ENCODE measurements at regions not wholly inside any gene's neighbourhood (a gene's known extent, or its start where the extent isn't known, plus 50 kb on each side); places are given as distances from the start of the nearest gene placed in this dataset.

GRCh38 chr3:5304789-5305683, 117.5 kb downstream of the EDEM1 start:
- DNase-seq, result no peak

- DNase-seq, result no peak
Measured at GRCh38 chr3:5305684-5305989, 118.1 kb downstream of the EDEM1 start.

GRCh38 chr3:5309171-5309570, 121.7 kb downstream of the EDEM1 start:
- no peak for DNase-seq

- no peak for DNase-seq
Measured at GRCh38 chr3:5309602-5310001, 122.1 kb downstream of the EDEM1 start.

GRCh38 chr3:5310509-5310908, 123.0 kb downstream of the EDEM1 start:
- no peak for DNase-seq

- DNase-seq, result no peak
Measured at GRCh38 chr3:5312290-5312689, 124.8 kb downstream of the EDEM1 start.

- no peak for DNase-seq
Measured at GRCh38 chr3:5314897-5315296, 127.4 kb downstream of the EDEM1 start.

- DNase-seq, result no peak
Measured at GRCh38 chr3:5317557-5317956, 130.1 kb downstream of the EDEM1 start.

GRCh38 chr3:5319454-5319853, 131.9 kb downstream of the EDEM1 start:
- DNase-seq, result no peak

GRCh38 chr3:5321666-5322340, 134.3 kb downstream of the EDEM1 start:
- DNase-seq, result no peak

- DNase-seq, result no peak
Measured at GRCh38 chr3:5324780-5325179, 137.3 kb downstream of the EDEM1 start.

- no peak for DNase-seq
Measured at GRCh38 chr3:5330152-5330810, 142.8 kb downstream of the EDEM1 start.

- DNase-seq, result no peak
Measured at GRCh38 chr3:5331567-5332269, 144.2 kb downstream of the EDEM1 start.

- DNase-seq, result no peak
Measured at GRCh38 chr3:5332270-5332956, 144.9 kb downstream of the EDEM1 start.

GRCh38 chr3:5339967-5340535, 152.5 kb downstream of the EDEM1 start:
- DNase-seq, result no peak

- no peak for DNase-seq
Measured at GRCh38 chr3:5341610-5342009, 154.1 kb downstream of the EDEM1 start.

- no peak for DNase-seq
Measured at GRCh38 chr3:5343459-5343858, 156.0 kb downstream of the EDEM1 start.

GRCh38 chr3:5344707-5345106, 157.2 kb downstream of the EDEM1 start:
- DNase-seq, result no peak

- no peak for DNase-seq
Measured at GRCh38 chr3:5347486-5347885, 160.0 kb downstream of the EDEM1 start.

GRCh38 chr3:5348229-5348902, 160.9 kb downstream of the EDEM1 start:
- DNase-seq, result no peak

GRCh38 chr3:5349343-5349742, 161.8 kb downstream of the EDEM1 start:
- no peak for DNase-seq

GRCh38 chr3:5357089-5357488, 169.6 kb downstream of the EDEM1 start:
- no peak for DNase-seq
